ENCODE measurements at regions not wholly inside any gene's neighbourhood (a gene's known extent, or its start where the extent isn't known, plus 50 kb on each side); places are given as distances from the start of the nearest gene placed in this dataset.

DNA sequence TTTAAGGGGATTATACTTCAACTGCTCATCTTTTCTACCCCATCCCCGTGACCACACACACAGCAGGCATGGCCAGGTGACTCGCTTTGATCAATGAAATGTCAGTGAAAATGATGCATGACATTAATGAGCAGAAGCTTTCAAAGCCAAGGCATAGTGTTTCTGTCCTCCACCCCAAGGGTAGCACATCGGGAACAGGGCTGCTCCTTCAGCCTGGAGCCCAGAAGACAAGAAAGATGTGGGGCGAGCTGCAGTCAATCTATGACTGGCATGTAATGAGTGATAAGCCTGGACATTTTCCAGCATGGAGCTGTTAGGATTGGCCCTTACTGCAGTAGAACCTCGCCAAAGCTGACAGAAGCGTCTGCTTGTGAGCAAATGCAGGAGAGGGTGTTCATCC, 122.6 kb upstream of the IRX2 start:
- TF ChIP-seq CTCF (IDR thresholded peaks at IDR 0.05 in 4 of 5, conservative IDR thresholded peaks at IDR 0.05 in 1 of 5), result no peak
- no peak for TF ChIP-seq POLR2A (IDR thresholded peaks at IDR 0.05)
